Activated effector memory CD4-positive, alpha-beta T cell treated with anti-CD3 and anti-CD28 coated beads, Interleukin-2, amount 50 U/mL, for 16 hours (primary cell): ENCODE measurements at regions not wholly inside any gene's neighbourhood (a gene's known extent, or its start where the extent isn't known, plus 50 kb on each side); places are given as distances from the start of the nearest gene placed in this dataset.

Experiments
- DNase-seq: peaks from one replicate; pipeline ENCODE4 v3.0.0-alpha.2; 2020

GRCh38 chr3:115332998-115333397 is 185.9 kb upstream of the ZBTB20 start:
- DNase-seq, result no peak

GRCh38 chr3:115336836-115337235 is 189.7 kb upstream of the ZBTB20 start:
- no peak for DNase-seq

- DNase-seq, result no peak
Observed at GRCh38 chr3:115340586-115340985, 193.5 kb upstream of the ZBTB20 start.

GRCh38 chr3:115341208-115341607 is 194.1 kb upstream of the ZBTB20 start:
- no peak for DNase-seq

- DNase-seq, result no peak
Observed at GRCh38 chr3:115347737-115348136, 200.6 kb upstream of the ZBTB20 start.

- DNase-seq, result no peak
Observed at GRCh38 chr3:115348412-115348811, 201.3 kb upstream of the ZBTB20 start.

GRCh38 chr3:115348951-115349745 is 202.1 kb upstream of the ZBTB20 start:
- DNase-seq, result no peak

GRCh38 chr3:115350606-115351005 is 203.5 kb upstream of the ZBTB20 start:
- no peak for DNase-seq

GRCh38 chr3:115351193-115351592 is 204.1 kb upstream of the ZBTB20 start:
- DNase-seq, result no peak

GRCh38 chr3:115354010-115354409 is 206.9 kb upstream of the ZBTB20 start:
- DNase-seq, result no peak

GRCh38 chr3:115357456-115357855 is 210.4 kb upstream of the ZBTB20 start:
- no peak for DNase-seq

- DNase-seq, result no peak
Observed at GRCh38 chr3:115359536-115359935, 212.4 kb upstream of the ZBTB20 start.

GRCh38 chr3:115361806-115362205 is 214.7 kb upstream of the ZBTB20 start:
- DNase-seq, result no peak

GRCh38 chr3:115363071-115363470 is 216.0 kb upstream of the ZBTB20 start:
- no peak for DNase-seq

GRCh38 chr3:115369021-115369420 is 221.9 kb upstream of the ZBTB20 start:
- DNase-seq, result no peak

- no peak for DNase-seq
Observed at GRCh38 chr3:115375362-115375761, 228.3 kb upstream of the ZBTB20 start.

- no peak for DNase-seq
Observed at GRCh38 chr3:115380883-115381572, 233.9 kb upstream of the ZBTB20 start.

GRCh38 chr3:115381573-115381912 is 234.5 kb upstream of the ZBTB20 start:
- no peak for DNase-seq

GRCh38 chr3:115381931-115382330 is 234.8 kb upstream of the ZBTB20 start:
- no peak for DNase-seq

- DNase-seq, result no peak
Observed at GRCh38 chr3:115384381-115384780, 237.3 kb upstream of the ZBTB20 start.

GRCh38 chr3:115385774-115386730 is 237.3 kb upstream of the GAP43 start:
- no peak for DNase-seq

GRCh38 chr3:115388166-115388565 is 235.1 kb upstream of the GAP43 start:
- DNase-seq, result no peak

- DNase-seq, result no peak
Observed at GRCh38 chr3:115388811-115389210, 234.5 kb upstream of the GAP43 start.
